HEK293 (cell line): ENCODE measurements at regions not wholly inside any gene's neighbourhood (a gene's known extent, or its start where the extent isn't known, plus 50 kb on each side); places are given as distances from the start of the nearest gene placed in this dataset.
"Not testable (repeated sequence)": the region's sequence is repeated elsewhere in the genome, so short reads cannot be mapped to it uniquely, and the experiment has no call there.

Source experiments
- BCL11B ChIP-seq: fragments of 450-650 bp; formaldehyde crosslinking; IDR thresholded peaks from 2 replicates; pipeline ENCODE4 v1.5.1; 2016; ENCODE audit warnings: low read depth, missing biosample characterization, missing genetic modification characterization
- CTCF ChIP-seq: fragments of 450-650 bp; formaldehyde crosslinking; IDR thresholded peaks from 2 replicates; pipeline ENCODE4 v1.5.1; 2016; ENCODE audit warnings: missing biosample characterization, missing genetic modification characterization
- GLI4 ChIP-seq: fragments of 450-650 bp; formaldehyde crosslinking; IDR thresholded peaks from 2 replicates; pipeline ENCODE4 v1.5.1; 2016; ENCODE audit warnings: missing biosample characterization, missing genetic modification characterization
- ZNF530 ChIP-seq: fragments of 450-650 bp; formaldehyde crosslinking; IDR thresholded peaks from 2 replicates; pipeline ENCODE4 v1.5.1; 2016; ENCODE audit warnings: low read depth, missing biosample characterization, missing genetic modification characterization
- ZNF692 ChIP-seq: fragments of 450-650 bp; formaldehyde crosslinking; IDR thresholded peaks from 2 replicates; pipeline ENCODE4 v1.5.1; 2016; ENCODE audit warnings: missing biosample characterization, missing genetic modification characterization

GRCh38 chr2:132318481-132318880, 98.1 kb upstream of the GPR39 start:
- not testable (repeated sequence) for TF ChIP-seq CTCF (tag by site-specific recombination); GLI4; ZNF530; ZNF692 (tag by site-specific recombination); BCL11B
